HepG2 (cell line): ENCODE measurements at regions not wholly inside any gene's neighbourhood (a gene's known extent, or its start where the extent isn't known, plus 50 kb on each side); places are given as distances from the start of the nearest gene placed in this dataset.

Experiments
- ESRRA ChIP-seq: sonication (generic); formaldehyde crosslinking; IDR thresholded peaks from 2 replicates; pipeline ENCODE4 v1.5.1; 2020; ENCODE audit warnings: mild to moderate bottlenecking, low read depth, missing genetic modification reagents
- EZH2 ChIP-seq: conservative IDR thresholded peaks from 2 replicates; pipeline ENCODE4 v1.6.1; 2012; ENCODE audit warnings: mild to moderate bottlenecking, low read depth, low read length, moderate library complexity
- KDM5B ChIP-seq: sonication (generic); formaldehyde crosslinking; IDR thresholded peaks from 2 replicates; pipeline ENCODE4 v1.4.0; 2020; ENCODE audit warnings: missing genetic modification reagents, mild to moderate bottlenecking, borderline replicate concordance
- POLR2A ChIP-seq, 2 experiments: IDR thresholded peaks; 2 replicates each; pipeline ENCODE4 v1.6.1; 2011; ENCODE audit warnings: low read depth in 2 of 2, low read length in 2 of 2, mild to moderate bottlenecking in 1 of 2, moderate library complexity in 1 of 2; ENCODE audit not compliant: insufficient read depth in 1 of 2
- ZNF3 ChIP-seq: IDR thresholded peaks from 2 replicates; pipeline ENCODE4 v1.7.0; 2017; ENCODE audit warnings: inconsistent platforms
- ZNF629 ChIP-seq: sonication (generic); formaldehyde crosslinking; conservative IDR thresholded peaks from 2 replicates; pipeline ENCODE4 v1.5.0; 2020; ENCODE audit warnings: missing genetic modification reagents

- no peak for TF ChIP-seq POLR2A (IDR thresholded peaks at IDR 0.05; ENCODE audit: insufficient read depth in 1 of 2, low read depth in 2 of 2, low read length in 2 of 2)
- TF ChIP-seq ZNF629 = no peak
- no peak for TF ChIP-seq KDM5B (CRISPR knock-in tag)
- TF ChIP-seq EZH2 = no peak
- no peak for TF ChIP-seq ESRRA (CRISPR knock-in tag)
- no peak for TF ChIP-seq ZNF3 (CRISPR knock-in tag)
These were observed 215.8 kb downstream of the NDUFA10 start for GRCh38 chr2:239809391-239809790.
